Osteoblast (primary cell): ENCODE measurements at regions not wholly inside any gene's neighbourhood (a gene's known extent, or its start where the extent isn't known, plus 50 kb on each side); places are given as distances from the start of the nearest gene placed in this dataset. TPM values are rescaled to one million over a fixed set of nuclear protein-coding genes. Genes with fewer than 3 reads are reported as not detected.

Source experiments
- DNase-seq: peaks from one replicate; pipeline ENCODE4 v3.0.0; 2011; ENCODE audit warnings: low spot score, mixed read lengths; ENCODE audit not compliant: insufficient read length; ENCODE audit errors: missing footprints
- H2AFZ ChIP-seq: 2 replicates; pipeline ENCODE4 v1.6.0; 2011; ENCODE audit warnings: mild to moderate bottlenecking, low read length
- H3K27ac ChIP-seq: 2 replicates; pipeline ENCODE4 v1.5.1; 2011; ENCODE audit warnings: mild to moderate bottlenecking, low read depth, low read length, moderate library complexity
- H3K27me3 ChIP-seq: 2 replicates; pipeline ENCODE4 v1.6.0; 2012; ENCODE audit warnings: mild to moderate bottlenecking, control low read depth, inconsistent platforms, low read length, moderate library complexity; ENCODE audit not compliant: insufficient read depth
- H3K36me3 ChIP-seq: 2 replicates; pipeline ENCODE4 v1.5.1; 2011; ENCODE audit warnings: mild to moderate bottlenecking, low read length, control low read depth, moderate library complexity; ENCODE audit not compliant: insufficient read depth
- H3K4me1 ChIP-seq: 2 replicates; pipeline ENCODE4 v1.5.1; 2011; ENCODE audit warnings: mild to moderate bottlenecking, low read length, control low read depth, moderate library complexity; ENCODE audit not compliant: insufficient read depth
- H3K4me2 ChIP-seq: 2 replicates; pipeline ENCODE4 v1.6.0; 2011; ENCODE audit warnings: mild to moderate bottlenecking, low read length; ENCODE audit not compliant: insufficient read depth
- H3K4me3 ChIP-seq: fragments of 200-600 bp; sonication (generic); 3 replicates; pipeline ENCODE4 v1.5.1; 2012; ENCODE audit warnings: mild to moderate bottlenecking, low read length, inconsistent platforms; ENCODE audit not compliant: insufficient read depth
- H3K79me2 ChIP-seq: 2 replicates; pipeline ENCODE4 v1.6.0; 2012; ENCODE audit warnings: mild to moderate bottlenecking, low read length, control low read depth, inconsistent platforms; ENCODE audit not compliant: insufficient read depth
- H3K9me3 ChIP-seq: 2 replicates; pipeline ENCODE4 v1.5.1; 2011; ENCODE audit warnings: low read depth, low read length, control low read depth
- H4K20me1 ChIP-seq: 2 replicates; pipeline ENCODE4 v1.6.0; 2012; ENCODE audit warnings: mild to moderate bottlenecking, low read length, control low read depth; ENCODE audit not compliant: insufficient read depth
- small RNA-seq: library from RNA; depleted of rRNA; stranded (forward); fragments of <200 nt; gene quantifications from one replicate; pipeline ENCODE3, GENCODE V24; 2012
- TF ChIP-seq, protein P1 (sequence below): IDR thresholded peaks from 2 replicates; pipeline ENCODE4 v1.5.1; 2011; ENCODE audit warnings: mild to moderate bottlenecking, low read depth, low read length, moderate library complexity; ENCODE audit errors: extremely low read depth

DNA sequence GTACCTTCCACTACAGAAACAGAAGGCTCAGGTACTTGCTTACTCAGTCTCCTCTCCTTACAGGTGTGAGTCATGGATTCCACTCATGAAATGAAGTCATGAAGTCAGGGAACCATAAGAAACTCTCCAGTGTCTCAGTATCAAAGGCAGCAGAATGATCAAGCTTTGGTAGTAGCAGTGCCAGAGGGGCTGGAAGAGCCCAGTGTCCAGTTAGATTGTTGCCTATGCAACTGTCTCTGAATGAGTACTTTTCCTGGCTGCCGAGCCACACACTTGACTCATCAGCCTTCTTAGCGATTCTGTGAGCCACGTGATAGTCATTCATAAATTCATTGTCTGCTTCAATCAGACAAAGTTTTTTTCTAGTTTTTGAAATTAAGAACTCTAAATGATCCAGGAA lies 52.2 kb upstream of the DTNBP1 start:
- no peak overlapping the region for H2AFZ ChIP-seq
- H3K36me3 ChIP-seq: no peaks in the 10 kb centered on the region
- H3K27ac ChIP-seq: no peak overlapping the region
- no peak overlapping the region for H3K4me2 ChIP-seq
- no peaks in the 10 kb centered on the region for H3K27me3 ChIP-seq
- H3K9me3 ChIP-seq: no peaks in the 10 kb centered on the region
- TF ChIP-seq, protein P1, sequence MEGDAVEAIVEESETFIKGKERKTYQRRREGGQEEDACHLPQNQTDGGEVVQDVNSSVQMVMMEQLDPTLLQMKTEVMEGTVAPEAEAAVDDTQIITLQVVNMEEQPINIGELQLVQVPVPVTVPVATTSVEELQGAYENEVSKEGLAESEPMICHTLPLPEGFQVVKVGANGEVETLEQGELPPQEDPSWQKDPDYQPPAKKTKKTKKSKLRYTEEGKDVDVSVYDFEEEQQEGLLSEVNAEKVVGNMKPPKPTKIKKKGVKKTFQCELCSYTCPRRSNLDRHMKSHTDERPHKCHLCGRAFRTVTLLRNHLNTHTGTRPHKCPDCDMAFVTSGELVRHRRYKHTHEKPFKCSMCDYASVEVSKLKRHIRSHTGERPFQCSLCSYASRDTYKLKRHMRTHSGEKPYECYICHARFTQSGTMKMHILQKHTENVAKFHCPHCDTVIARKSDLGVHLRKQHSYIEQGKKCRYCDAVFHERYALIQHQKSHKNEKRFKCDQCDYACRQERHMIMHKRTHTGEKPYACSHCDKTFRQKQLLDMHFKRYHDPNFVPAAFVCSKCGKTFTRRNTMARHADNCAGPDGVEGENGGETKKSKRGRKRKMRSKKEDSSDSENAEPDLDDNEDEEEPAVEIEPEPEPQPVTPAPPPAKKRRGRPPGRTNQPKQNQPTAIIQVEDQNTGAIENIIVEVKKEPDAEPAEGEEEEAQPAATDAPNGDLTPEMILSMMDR: no peak
- H4K20me1 ChIP-seq: no peaks in the 10 kb centered on the region
- DNase-seq: no peak
- H3K4me1 ChIP-seq: no peaks in the 10 kb centered on the region
- no peaks in the 10 kb centered on the region for H3K79me2 ChIP-seq
- no peak overlapping the region for H3K4me3 ChIP-seq

DNA sequence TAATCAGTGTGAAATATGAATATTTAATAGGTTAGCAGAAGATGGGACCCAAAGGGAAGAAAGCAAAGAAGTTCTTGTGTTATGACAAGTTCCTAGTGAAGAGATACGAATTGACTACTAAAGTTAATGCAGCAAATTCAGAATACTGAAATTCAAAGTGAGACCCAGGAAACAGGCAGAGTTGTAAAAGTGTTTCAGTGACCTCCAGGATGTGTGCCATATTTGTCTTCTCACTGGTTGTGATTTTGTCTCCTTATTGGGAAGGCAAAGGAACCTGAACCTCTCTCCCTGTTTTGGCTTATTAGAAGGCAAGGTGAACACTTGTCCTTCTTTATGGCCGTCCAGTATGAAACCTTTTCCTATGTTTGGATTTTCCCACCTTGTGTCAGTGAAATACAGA lies 51.8 kb upstream of the DTNBP1 start:
- Histone ChIP-seq H3K9me3 (no peaks in the 10 kb centered on the region), H3K79me2 (no peaks in the 10 kb centered on the region), H3K4me2 (no peak overlapping the region), H3K36me3 (no peaks in the 10 kb centered on the region), H3K27me3 (no peaks in the 10 kb centered on the region), H3K4me3 (no peak overlapping the region), H4K20me1 (no peaks in the 10 kb centered on the region), H3K27ac (no peak overlapping the region), H2AFZ (no peak overlapping the region), H3K4me1 (no peaks in the 10 kb centered on the region)
- no peak for DNase-seq
- TF ChIP-seq, protein P1: no peak

DNA sequence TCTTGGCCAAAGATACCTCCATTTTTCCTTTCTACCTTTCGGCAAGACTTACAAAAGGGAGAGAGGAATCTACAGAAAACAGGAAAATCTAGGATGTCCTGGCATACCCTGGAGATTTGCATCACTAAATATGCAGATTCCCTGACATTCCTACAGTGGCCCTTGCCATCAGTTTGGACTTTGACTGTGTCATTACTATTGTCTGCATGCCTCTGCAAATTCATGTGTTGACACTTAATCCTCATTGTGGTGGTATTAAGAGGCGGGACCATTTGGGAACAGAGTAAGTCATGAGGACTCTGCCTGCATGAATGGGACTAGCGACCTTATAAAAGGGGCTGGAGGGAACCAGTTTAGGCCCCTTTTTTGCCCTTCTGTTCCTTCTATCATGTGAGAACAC lies 50.5 kb upstream of the DTNBP1 start:
- Histone ChIP-seq H2AFZ (no peak overlapping the region), H3K27ac (no peak overlapping the region), H3K9me3 (no peaks in the 10 kb centered on the region), H3K36me3 (no peaks in the 10 kb centered on the region), H3K4me2 (no peak overlapping the region), H3K4me3 (no peak overlapping the region), H3K79me2 (no peaks in the 10 kb centered on the region), H3K27me3 (no peaks in the 10 kb centered on the region), H4K20me1 (no peaks in the 10 kb centered on the region), H3K4me1 (no peaks in the 10 kb centered on the region)
- TF ChIP-seq, protein P1: no peak
- DNase-seq: no peak

DNA sequence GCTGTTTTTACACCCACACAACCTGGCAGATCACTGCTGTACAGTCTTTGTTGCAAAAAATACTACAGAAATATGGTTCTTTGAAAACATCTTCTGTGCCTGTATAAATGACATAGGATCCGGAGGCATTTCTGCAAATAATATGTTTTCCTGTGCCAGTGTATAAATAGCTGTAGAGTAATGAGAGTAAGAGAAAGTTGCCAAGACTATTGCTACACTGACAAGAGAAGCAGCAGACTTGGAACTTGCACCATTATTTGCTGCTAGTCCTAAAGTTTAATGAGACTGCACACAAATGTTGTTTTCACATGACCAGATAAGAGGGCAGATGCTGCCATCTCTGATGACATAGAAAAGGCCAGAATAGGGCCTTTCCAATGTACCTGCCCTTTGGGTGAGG lies 50.0 kb upstream of the DTNBP1 start:
- no peaks in the 10 kb centered on the region for H3K9me3 ChIP-seq
- H2AFZ ChIP-seq: no peak overlapping the region
- no peak for DNase-seq
- no peaks in the 10 kb centered on the region for H3K36me3 ChIP-seq
- no peak overlapping the region for H3K4me2 ChIP-seq
- no peak overlapping the region for H3K27ac ChIP-seq
- no peaks in the 10 kb centered on the region for H3K79me2 ChIP-seq
- no peaks in the 10 kb centered on the region for H3K27me3 ChIP-seq
- no peaks in the 10 kb centered on the region for H3K4me1 ChIP-seq
- TF ChIP-seq, protein P1: no peak
- H4K20me1 ChIP-seq: no peaks in the 10 kb centered on the region
- H3K4me3 ChIP-seq: no peak overlapping the region

Small RNAs in the stretch of these regions (small RNA-seq; reads per million reads assigned to genes)
- not detected for gene AL365265.1
